ENCODE measurements at regions not wholly inside any gene's neighbourhood (a gene's known extent, or its start where the extent isn't known, plus 50 kb on each side); places are given as distances from the start of the nearest gene placed in this dataset.
"Not testable (repeated sequence)": the region's sequence is repeated elsewhere in the genome, so short reads cannot be mapped to it uniquely, and the experiment has no call there.

GRCh38 chr4:147259271-147259670 is 221.6 kb upstream of the EDNRA start:
- not testable (repeated sequence) for DNase-seq

- no peak for DNase-seq
Measured at GRCh38 chr4:147284256-147284835, 196.6 kb upstream of the EDNRA start.

- no peak for DNase-seq
Measured at GRCh38 chr4:147284935-147285334, 196.0 kb upstream of the EDNRA start.

GRCh38 chr4:147285751-147286150 is 195.1 kb upstream of the EDNRA start:
- no peak for DNase-seq

- no peak for DNase-seq
Measured at GRCh38 chr4:147286846-147287587, 193.9 kb upstream of the EDNRA start.

GRCh38 chr4:147287588-147287890 is 193.4 kb upstream of the EDNRA start:
- DNase-seq = no peak

GRCh38 chr4:147288512-147288911 is 192.4 kb upstream of the EDNRA start:
- no peak for DNase-seq

GRCh38 chr4:147289181-147289580 is 191.7 kb upstream of the EDNRA start:
- DNase-seq = no peak

- not testable (repeated sequence) for DNase-seq
Measured at GRCh38 chr4:147292604-147293313, 188.1 kb upstream of the EDNRA start.

- not testable (repeated sequence) for DNase-seq
Measured at GRCh38 chr4:147293314-147293677, 187.6 kb upstream of the EDNRA start.

- no peak for DNase-seq
Measured at GRCh38 chr4:147299205-147299604, 181.7 kb upstream of the EDNRA start.

- DNase-seq = no peak
Measured at GRCh38 chr4:147303174-147303872, 177.6 kb upstream of the EDNRA start.

GRCh38 chr4:147303873-147304229 is 177.0 kb upstream of the EDNRA start:
- no peak for DNase-seq

- no peak for DNase-seq
Measured at GRCh38 chr4:147307896-147308674, 172.8 kb upstream of the EDNRA start.

- DNase-seq = no peak
Measured at GRCh38 chr4:147309434-147309833, 171.5 kb upstream of the EDNRA start.

GRCh38 chr4:147310312-147310711 is 170.6 kb upstream of the EDNRA start:
- no peak for DNase-seq

- DNase-seq = no peak
Measured at GRCh38 chr4:147311956-147312355, 168.9 kb upstream of the EDNRA start.

GRCh38 chr4:147312376-147313046 is 168.4 kb upstream of the EDNRA start:
- no peak for DNase-seq

GRCh38 chr4:147313108-147313507 is 167.8 kb upstream of the EDNRA start:
- no peak for DNase-seq

- DNase-seq = no peak
Measured at GRCh38 chr4:147318586-147318985, 162.3 kb upstream of the EDNRA start.

- no peak for DNase-seq
Measured at GRCh38 chr4:147325571-147325981, 155.3 kb upstream of the EDNRA start.

GRCh38 chr4:147326591-147326990 is 154.3 kb upstream of the EDNRA start:
- DNase-seq = no peak
